ENCODE measurements at regions not wholly inside any gene's neighbourhood (a gene's known extent, or its start where the extent isn't known, plus 50 kb on each side); places are given as distances from the start of the nearest gene placed in this dataset.

GRCh38 chr5:175242207-175242606 is 201.8 kb downstream of the DRD1 start:
- no peak for DNase-seq (ENCODE audit: low read depth)

- DNase-seq (ENCODE audit: low read depth), result no peak
Measured at GRCh38 chr5:175238326-175238725, 205.7 kb downstream of the DRD1 start.

- DNase-seq (ENCODE audit: low read depth), result no peak
Measured at GRCh38 chr5:175236176-175236575, 207.8 kb downstream of the DRD1 start.

- no peak for DNase-seq (ENCODE audit: low read depth)
Measured at GRCh38 chr5:175235251-175235960, 208.6 kb downstream of the DRD1 start.

- DNase-seq (ENCODE audit: low read depth), result no peak
Measured at GRCh38 chr5:175230299-175230698, 213.7 kb downstream of the DRD1 start.

GRCh38 chr5:175226506-175226905 is 217.5 kb downstream of the DRD1 start:
- no peak for DNase-seq (ENCODE audit: low read depth)

- DNase-seq (ENCODE audit: low read depth), result no peak
Measured at GRCh38 chr5:175223291-175223690, 220.7 kb downstream of the DRD1 start.

- no peak for DNase-seq (ENCODE audit: low read depth)
Measured at GRCh38 chr5:175222621-175223020, 221.4 kb downstream of the DRD1 start.

- no peak for DNase-seq (ENCODE audit: low read depth)
Measured at GRCh38 chr5:175220549-175220948, 223.4 kb downstream of the DRD1 start.

- no peak for DNase-seq (ENCODE audit: low read depth)
Measured at GRCh38 chr5:175219366-175219765, 224.6 kb downstream of the DRD1 start.

- DNase-seq (ENCODE audit: low read depth), result no peak
Measured at GRCh38 chr5:175216991-175217390, 227.0 kb downstream of the DRD1 start.

- no peak for DNase-seq (ENCODE audit: low read depth)
Measured at GRCh38 chr5:175215906-175216305, 228.1 kb downstream of the DRD1 start.

- DNase-seq (ENCODE audit: low read depth), result no peak
Measured at GRCh38 chr5:175214152-175214551, 229.8 kb downstream of the DRD1 start.

- DNase-seq (ENCODE audit: low read depth), result no peak
Measured at GRCh38 chr5:175211956-175212756, 231.8 kb downstream of the DRD1 start.

- DNase-seq (ENCODE audit: low read depth), result no peak
Measured at GRCh38 chr5:175207321-175208040, 236.5 kb downstream of the DRD1 start.

- no peak for DNase-seq (ENCODE audit: low read depth)
Measured at GRCh38 chr5:175206669-175207068, 237.3 kb downstream of the DRD1 start.

GRCh38 chr5:175202463-175203068 is 241.4 kb downstream of the DRD1 start:
- no peak for DNase-seq (ENCODE audit: low read depth)

- no peak for DNase-seq (ENCODE audit: low read depth)
Measured at GRCh38 chr5:175201393-175201792, 242.6 kb downstream of the DRD1 start.

- no peak for DNase-seq (ENCODE audit: low read depth)
Measured at GRCh38 chr5:175195698-175196656, 248.0 kb downstream of the DRD1 start.

- DNase-seq (ENCODE audit: low read depth), result no peak
Measured at GRCh38 chr5:175181331-175181730, 262.7 kb downstream of the DRD1 start.

- DNase-seq (ENCODE audit: low read depth), result no peak
Measured at GRCh38 chr5:175170899-175171298, 273.1 kb downstream of the DRD1 start.
